Suppressor macrophage (primary cell): ENCODE measurements at regions not wholly inside any gene's neighbourhood (a gene's known extent, or its start where the extent isn't known, plus 50 kb on each side); places are given as distances from the start of the nearest gene placed in this dataset.
"Not testable (repeated sequence)": the region's sequence is repeated elsewhere in the genome, so short reads cannot be mapped to it uniquely, and the experiment has no call there.

Source experiments
- DNase-seq, 4 experiments: peaks; one replicate each; pipeline ENCODE4 v3.0.0-alpha.2; 2020 to 2022

DNA sequence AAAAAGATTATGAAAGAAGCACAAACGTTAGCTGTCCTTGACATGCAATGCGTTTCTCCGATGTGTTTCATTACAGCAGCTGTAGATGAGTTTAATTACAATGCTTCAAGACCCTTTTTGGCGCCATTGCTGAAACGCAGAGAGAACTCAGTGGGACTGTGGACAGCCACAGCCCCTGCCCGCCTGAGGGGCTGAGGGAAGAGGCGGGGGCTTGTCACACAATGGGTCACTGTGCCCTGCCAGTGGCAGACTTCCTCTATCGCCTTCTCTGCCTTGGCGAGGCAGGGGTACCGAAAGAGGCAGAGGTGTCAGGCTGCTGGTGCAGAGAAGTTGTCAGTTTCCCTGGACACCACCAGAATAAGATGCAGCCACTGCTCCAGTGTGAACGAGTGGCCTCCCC lies 252.0 kb downstream of the NR2F2 start:
- DNase-seq: peak in 3 of 4 experiments; percentile 10 to 18 (median 13)

DNA sequence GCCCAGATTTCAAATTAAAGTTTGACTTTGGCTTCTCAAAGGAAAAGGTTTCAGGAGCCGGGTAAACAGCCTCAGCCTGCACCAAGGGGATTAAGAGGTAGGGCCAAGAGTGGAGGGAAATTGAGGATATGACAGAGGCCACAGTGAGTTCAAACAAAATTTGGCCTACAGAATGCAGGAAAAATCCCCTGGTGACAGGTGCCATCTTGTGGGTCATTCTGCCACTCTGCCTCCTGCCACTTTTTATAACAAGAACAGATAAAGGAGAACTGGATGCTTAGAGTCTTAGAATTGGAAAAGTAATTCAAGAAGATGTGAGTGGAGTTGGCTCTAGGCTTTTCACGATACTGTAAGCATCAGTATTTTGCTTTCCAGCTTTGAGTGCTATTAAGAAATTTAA lies 253.2 kb downstream of the NR2F2 start:
- DNase-seq: no peak

DNA sequence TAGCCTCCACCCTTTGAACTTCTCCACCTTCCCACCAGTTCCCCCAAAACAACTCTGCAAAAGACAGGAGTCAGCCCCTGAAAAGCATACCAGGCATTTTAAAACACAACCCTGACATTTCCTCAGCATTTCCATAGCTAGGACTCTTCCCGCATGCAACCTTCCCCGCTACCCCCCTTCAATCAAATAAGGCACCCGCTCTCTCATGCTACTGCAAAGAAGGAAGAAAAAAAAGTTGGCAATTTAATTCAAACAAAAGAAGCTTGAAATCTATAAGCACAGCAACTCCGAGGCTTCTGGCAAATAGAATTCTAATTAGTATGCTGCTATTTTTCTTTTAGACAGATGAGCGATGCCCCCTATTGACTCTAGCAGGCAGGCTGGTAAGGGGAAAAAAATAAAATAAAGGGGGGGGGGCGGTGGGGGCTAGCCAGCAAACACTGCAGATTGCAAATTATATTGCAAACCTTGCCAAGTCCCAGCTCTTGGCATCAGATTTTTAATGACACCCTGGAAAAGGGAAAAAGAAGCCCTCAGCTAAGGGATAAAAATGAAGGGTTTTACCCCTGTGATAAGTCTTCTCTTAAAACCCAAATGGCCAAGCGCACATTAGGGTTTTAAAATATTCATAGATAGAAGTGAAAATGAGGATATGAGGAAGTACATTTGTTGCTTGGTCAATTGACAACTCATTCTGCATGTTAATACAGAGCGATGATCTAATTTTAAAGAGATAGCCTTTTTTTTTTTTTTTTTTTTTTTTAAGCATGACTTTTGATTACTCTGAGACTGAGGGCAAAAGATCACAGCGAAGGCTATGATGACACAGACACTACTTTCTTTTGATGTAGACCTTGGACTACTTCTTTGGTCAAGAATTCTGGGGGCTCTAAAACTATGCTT lies 255.2 kb downstream of the NR2F2 start:
- DNase-seq: peak; percentile 8 to 77 (median 52)

DNA sequence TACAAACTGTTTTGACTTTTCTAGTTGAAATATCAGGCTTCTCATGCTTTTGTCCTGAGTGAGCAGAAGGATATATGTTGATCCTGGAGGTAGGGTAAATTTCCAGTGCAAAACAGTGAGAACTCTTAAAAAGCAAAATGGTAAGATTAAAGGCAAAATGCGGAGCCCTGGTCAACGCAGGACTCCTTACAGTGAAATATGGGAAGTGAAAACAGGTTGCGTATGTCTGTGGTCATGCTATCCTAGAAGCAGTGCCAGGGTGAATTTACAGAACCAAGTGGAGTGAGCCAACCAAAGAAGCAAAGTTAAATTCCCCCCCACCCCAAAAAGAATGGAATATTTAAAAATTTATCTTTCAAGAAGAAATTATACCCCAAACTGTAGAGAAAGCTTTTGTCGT lies 256.4 kb downstream of the NR2F2 start:
- DNase-seq: peak; percentile 69 to 89 (median 80)

DNA sequence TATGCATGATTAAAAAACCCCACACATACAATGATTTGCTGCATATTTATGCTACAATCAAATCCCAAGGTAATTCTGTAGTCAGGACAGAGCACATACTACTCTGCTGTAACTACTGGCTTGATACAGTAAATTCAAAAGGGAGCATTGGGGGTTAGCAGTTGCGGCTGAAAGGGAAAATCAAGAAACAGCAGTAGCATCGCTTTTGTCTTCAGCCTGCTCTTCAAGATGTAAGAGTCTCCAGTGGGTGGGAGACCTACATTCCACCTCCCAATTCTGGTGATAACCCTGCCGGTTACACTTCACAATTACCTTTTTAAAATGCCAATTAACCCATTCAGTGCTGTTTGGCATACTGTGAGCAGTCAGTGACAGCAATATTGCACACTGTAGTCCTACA lies 259.4 kb downstream of the NR2F2 start:
- no peak for DNase-seq

DNA sequence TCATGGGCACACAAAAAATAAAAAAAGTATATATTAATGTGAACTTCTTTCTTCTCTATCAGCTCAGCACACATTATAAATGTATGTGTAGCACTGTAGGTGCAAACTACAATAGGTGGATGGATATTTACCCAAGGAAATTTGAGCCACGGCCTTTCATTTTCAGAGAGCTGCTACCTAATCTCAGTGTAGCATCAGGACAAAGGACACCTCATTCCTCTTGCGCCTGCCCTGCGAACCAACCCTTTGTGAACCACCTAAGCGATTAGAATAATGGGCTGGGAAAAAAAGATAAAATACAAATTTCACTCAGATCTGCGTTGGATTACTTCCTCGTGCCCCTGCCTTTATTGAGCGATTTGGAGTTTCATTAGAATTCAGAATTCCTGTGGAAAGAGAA lies 263.2 kb downstream of the NR2F2 start:
- DNase-seq: no peak

DNA sequence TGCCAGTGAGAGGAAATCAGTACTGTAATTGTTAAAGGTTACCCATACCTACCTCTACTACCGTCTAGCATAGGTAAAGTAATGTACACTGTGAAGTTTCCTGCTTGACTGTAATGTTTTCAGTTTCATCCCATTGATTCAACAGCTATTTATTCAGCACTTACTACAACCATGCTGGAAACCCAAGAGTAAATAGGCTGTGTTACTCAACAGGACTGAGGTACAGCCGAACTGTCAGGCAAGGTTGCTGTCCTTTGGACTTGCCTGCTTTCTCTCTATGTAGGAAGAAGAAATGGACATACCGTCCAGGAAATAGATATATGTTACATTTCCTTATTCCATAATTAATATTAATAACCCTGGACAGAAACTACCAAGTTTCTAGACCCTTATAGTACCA lies 265.5 kb downstream of the NR2F2 start:
- no peak for DNase-seq

DNA sequence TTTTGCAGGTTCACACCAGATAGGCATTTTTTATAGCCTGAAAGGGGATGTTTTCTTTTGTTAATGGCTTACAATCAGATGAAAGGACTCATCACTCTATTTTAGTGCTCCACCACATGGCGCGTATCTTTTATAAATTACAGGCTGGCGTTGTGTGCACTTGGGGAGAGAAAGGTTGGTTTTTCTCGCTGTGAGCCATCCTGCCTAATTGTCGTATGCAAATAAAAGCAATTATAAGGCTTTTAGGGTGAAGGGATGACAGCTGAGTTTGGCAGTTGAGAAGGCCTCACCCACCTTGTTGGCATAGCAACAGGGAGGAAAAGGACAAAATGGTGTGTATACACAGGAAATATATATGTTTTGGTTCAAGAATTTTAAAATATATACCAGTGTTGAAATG lies 268.0 kb downstream of the NR2F2 start:
- DNase-seq: no peak

DNA sequence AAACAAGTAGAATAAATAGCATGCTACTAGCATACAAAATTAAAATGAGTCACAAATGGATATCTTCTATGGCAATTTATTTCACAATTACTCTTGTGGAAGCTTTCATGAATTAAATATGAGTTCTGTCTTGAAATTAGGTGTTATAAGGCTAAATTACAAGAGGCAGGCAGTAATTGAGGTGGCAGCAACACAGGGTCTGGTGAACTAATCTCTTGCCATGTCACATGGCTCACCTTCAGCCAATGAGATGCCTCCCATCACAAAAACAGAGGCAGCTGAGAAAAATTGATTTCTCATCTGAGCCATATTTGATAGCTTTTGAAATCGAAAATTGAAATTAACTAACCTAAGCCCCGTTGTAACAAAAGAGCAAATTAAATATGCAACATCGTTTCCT lies 268.8 kb downstream of the NR2F2 start:
- no peak for DNase-seq

DNA sequence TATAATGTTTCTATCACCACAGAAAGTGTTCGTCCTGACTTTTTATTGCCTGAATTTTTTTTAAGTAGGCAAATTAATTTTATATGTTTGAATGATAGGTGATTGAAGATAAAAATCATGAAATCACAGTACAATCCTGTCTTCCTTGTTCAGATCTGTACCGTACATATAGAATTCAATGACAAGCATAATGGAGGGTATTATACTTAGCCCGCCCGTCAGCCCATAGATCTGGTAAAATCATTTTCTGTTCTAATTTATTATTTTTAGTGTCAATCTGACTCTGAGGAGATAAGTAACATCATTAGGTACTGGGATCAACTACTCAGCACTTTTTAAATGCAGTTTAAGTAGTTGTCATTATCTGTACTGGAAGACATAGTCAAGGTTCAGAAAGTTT lies 269.9 kb downstream of the NR2F2 start:
- DNase-seq: no peak

DNA sequence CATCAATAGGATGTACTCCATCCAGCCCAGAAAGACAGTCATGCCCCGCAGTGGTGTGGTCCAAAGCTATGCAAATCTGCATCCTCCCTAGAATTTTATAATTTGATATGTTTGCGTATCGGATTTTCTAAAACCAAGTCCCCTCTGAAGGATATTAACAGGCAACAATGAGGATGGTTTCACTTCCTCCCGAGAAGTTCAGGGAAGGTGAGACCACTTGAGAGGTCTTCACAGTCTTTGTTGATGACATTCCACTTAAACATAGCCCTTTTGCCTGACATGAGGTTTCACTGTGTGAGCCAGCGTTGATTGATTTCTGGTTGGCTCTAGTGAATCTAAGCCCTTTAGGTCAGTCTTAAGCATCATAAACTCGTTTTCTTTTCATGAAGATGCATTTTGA lies 276.1 kb downstream of the NR2F2 start:
- no peak for DNase-seq

DNA sequence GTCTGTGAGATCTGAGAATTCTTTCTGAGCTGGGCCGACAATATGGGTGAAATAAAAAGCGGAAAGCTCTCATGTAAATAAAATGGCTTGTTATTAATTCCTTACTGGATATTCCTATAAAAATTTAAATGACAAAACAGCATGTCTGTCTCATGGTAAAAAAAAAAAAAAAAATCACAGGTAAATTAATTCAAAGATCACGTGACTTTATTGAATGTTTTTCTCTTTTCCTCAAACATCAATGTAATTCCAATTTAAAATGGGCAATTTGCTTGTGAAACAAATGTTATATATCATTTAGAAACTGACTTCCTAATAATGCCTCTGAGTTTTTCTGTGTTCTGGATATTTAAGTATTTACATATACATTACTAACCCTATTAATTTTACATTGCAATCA lies 280.3 kb downstream of the NR2F2 start:
- DNase-seq: no peak

DNA sequence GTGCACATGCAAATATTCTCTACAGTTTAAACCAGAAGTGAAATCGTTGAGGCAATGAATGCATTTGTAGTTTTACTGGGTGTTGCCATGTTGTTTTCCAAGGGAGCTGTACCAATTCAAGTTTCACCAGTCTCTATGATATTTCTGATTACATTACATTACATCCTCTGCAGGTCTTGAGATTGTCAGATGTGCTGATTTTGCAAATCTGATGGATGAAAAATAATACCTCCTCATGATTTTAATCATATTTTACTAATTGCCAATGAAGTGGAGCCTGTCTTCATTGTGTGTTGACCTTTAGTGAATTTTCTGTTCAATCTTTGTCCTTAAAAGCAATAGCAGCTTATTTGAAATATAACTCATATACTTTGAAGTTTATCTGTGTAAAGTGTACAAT lies 282.4 kb downstream of the NR2F2 start:
- DNase-seq: no peak

DNA sequence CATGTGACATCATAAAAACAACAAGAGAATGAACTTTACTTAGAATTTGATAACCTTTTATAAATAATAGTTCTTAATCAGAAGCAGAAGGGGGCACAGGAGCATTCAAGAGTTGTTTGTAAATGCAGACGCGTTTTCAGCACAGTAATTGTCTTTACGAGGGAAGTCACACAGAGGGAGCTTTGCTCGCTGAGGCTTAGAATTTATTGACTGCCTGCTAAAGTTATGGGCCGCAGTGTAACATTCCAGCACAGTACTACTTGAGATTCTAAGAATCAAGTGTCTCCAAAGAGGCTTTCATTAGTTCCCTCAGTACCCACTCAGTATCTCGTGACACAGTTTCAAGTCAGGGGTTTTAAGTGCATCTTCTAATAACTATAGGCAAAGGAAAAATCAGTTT lies 288.7 kb downstream of the NR2F2 start:
- no peak for DNase-seq

DNA sequence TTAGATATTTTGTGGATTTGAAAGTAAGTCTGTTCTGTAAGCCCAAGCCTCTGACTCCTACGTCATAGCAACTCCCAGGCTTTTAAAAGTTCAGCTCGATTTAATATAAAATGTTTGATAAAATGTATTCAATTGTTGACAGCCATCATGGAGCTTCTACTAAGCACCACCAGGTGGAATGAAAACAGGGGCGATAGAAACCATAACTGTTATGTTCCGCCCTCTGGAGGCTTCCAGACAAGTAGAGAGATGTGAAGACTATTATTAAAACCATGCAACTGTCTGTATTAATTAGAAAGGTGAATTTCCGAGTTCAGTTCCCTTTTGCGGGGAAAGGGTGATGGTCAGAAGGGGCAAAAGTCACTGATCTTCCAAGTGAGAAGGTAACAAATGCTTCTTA lies 292.2 kb downstream of the NR2F2 start:
- no peak for DNase-seq

DNA sequence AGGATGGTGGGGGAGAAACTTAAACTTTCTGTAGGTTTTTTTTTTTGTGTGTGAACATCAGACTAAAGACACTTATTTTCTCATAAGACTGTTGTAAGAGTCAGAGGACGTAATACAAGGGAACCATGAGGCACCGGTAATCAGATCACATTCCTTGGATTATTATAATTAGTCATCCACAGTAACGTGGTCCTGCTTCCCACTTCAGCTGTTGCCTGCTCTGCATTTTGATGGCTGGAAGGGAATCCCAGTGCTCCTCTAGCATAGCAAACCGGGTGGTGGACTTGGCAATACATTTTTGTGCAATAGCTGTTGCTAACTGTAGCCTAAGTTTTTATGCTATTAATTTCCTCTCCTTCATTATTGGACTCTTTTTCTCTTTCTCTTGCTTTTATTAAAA lies 294.8 kb downstream of the NR2F2 start:
- DNase-seq: no peak

DNA sequence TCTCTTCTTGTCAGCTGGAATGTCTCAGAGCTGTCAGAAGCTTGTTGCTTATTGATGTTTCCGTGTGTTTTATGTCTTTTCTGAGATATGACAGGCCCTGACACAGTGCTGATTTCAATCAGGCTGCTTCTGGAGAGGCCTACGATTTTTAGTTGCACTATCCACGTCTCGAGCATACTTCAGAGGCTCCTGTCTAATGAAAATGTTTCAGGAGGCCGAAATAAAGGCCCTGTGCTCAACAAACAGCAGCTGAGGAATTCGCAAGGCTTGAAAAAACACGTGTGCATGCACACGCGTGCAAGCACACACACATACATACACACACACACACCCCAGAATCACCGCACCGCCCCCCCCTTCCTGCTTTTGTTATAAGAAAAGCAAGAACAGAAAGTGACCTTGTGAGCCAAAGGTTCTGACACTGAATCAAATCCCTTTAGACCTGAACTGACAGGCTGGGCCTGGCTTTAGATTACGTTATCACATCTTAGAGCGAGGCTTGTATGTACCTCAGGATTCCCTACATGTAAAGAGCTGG lies 296.6 kb downstream of the NR2F2 start:
- no peak for DNase-seq

DNA sequence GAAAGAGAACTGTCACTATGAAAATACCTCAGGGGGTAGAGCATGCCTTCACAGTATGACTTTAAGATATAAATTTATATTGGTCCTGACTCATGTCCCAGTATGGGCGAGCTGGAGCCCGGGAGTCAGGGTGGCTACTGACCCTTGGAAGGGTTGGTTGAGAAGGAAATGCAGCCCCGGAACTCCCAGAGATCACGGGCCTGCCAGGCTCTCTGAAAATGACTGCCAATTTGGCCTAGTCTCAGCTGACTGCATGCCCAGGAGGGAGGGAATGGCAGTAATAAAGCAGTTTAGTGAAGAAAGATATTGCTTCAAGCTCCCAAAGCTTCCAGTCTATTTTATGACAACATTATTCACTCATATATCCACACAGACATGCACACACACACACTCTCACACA lies 299.0 kb downstream of the NR2F2 start:
- no peak for DNase-seq

DNA sequence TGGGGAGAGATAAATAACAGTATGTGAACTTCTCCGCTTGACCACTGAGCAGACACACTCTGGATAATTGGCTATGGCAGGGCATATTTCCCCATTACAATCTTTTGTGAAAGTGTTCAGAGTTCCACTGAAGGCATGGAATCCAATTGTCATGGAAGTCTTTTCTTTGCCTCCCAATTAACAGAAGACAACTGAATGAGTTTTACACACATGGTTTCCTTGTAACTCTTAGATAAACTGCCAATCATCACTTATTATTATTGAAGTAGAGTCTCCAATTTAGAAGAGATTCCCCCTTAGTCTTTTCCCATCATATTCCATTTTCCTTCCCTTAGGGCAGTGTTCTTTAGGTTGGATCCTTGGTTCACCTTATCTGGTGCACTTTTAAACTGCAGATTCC lies 308.3 kb downstream of the NR2F2 start:
- no peak for DNase-seq

DNA sequence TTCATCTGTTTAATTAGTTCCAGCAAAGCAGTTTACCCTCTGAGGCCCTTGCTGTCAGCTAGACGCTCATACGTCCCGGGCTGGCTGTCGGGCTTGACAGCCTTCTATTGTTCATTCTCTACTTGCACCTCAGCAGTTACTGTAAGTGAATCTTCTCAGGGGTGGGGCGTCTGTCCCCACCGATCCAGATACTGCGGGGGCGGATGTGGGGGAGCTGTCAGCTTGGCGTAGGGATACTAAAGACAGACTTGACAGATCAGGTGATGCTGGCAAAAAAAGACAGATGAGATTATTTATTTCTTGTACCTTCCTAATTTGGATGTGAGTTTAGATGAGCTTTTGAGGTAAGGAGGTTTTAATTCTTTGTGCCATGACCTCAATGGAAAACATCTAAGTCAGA lies 315.3 kb downstream of the NR2F2 start:
- no peak for DNase-seq

DNA sequence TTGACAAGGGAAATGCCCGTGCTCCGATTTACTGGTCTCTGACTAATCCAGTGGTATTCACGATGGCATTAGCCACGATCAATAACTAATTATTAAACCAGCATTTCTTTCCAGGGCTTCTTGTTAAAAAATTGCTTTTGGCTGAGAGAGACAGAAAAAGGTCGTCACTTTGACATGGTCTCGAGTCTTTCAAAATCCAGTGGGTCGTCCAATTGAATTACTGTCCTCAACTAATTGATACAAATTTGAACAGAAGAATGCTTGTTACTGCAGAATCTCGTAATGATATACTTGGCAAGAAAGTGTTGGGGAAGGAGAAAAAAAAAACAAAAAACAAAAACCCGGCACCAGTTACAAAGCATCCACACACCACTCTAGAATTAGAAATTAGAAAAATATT lies 318.4 kb downstream of the NR2F2 start:
- DNase-seq: no peak

DNA sequence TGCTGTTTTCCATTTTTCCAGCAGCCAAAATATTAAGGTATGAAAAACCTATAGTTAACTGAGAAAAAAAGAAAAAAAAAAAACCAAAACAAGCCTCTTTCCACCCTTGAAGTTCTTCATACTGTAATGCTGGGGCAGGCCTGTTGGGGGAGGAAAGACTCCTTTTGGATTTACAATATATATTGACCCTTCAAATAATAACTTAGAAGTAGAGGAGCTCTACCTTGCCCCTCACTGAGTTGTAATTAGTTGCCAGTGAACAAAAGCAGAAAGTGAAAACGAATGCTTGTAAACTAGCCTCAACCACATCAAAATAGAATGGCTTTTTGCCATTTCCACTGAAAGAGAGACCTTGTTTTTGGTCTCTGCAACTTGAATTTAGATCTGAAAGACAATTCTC lies 326.6 kb downstream of the NR2F2 start:
- no peak for DNase-seq

DNA sequence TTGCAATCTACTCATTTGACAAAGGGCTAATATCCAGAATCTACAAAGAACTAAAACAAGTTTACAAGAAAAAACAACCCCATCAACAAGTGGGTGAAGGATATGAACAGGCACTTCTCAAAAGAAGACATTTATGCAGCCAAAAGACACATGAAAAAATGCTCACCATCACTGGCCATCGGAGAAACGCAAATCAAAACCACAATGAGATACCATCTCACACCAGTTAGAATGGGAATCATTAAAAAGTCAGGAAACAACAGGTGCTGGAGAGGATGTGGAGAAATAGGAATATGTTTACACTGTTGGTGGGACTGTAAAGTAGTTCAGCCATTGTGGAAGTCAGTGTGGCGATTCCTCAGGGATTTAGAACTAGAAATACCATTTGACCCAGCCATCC lies 336.5 kb downstream of the NR2F2 start:
- not testable (repeated sequence) for DNase-seq

DNA sequence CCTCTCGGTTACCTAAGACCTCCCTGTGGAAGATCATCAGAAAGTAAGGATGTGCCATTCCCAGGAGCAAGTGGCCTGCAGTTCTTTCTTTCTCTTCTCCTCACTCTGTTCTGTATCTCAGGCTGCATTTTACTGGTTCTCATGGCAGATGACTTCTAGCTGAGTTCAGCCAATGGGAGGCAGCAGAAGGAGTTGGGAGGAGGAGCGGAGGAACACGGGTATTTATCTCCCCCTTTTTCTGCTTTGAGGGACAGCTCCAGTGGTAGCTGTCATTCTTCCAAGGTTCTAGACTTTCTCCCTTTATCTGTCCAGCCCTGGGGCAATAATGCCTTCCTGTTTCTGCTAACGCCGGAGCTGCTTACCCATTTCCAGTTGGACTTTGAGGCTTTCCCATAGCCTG lies 339.9 kb downstream of the NR2F2 start:
- no peak for DNase-seq

DNA sequence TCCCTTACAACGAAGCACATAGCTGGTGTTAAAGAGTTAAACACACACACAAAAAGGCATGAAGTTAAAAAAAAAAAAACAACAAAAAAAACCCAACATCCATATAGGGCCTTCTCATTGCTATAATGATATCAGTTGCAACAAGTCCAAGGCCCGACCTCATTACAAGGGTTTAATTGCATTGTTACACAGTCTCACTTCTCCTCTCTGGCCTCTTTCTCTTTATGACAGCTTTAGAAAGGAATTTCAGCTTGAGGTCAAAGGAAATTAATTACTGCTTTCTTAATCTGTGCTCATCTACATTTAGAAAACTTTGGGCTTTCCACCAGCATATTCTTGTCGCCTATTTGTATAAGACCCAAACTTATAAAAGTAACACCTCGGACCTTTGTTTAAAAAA lies 342.1 kb downstream of the NR2F2 start:
- DNase-seq: no peak
